ENCODE measurements at regions not wholly inside any gene's neighbourhood (a gene's known extent, or its start where the extent isn't known, plus 50 kb on each side); places are given as distances from the start of the nearest gene placed in this dataset.

DNA sequence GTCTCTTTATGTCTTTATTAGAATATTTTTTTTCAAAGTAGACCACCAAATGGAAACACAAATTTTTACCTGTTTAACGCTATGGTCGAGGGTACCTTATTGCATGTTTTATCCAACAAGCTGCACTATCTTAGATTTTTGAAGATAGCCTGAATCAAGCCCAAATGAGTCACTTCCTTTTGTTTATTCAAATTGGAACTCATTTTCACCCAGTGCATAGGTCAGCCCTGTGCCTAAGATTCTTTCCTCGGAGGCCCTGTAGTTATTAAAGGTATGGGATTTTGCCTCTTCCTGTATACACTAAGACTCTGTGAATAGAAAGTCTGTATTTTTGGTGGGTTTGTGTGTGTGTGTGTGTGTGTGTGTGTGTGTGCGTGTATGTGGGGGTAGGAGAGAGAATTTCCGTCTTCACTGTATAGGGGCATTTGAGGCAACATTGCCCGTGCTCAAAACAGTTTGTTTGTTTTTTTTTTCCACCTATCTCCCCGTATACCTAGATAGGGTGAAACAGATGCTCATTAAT is 358.0 kb upstream of the CADM2 start:
- Mint-ChIP-seq H3K36me3 (ENCODE audit: insufficient read depth, unreplicated experiment) (no peaks in the 10 kb centered on the region), H3K4me1 (ENCODE audit: low read depth, unreplicated experiment) (peaks cover 19% of the 10 kb centered on the region), H3K9me3 (ENCODE audit: low read depth, unreplicated experiment) (no peaks in the 10 kb centered on the region), H3K27ac (ENCODE audit: unreplicated experiment) (no peak overlapping the region), H3K27me3 (ENCODE audit: unreplicated experiment) (no peaks in the 10 kb centered on the region), H3K4me3 (ENCODE audit: low read depth, unreplicated experiment) (peak overlapping the region; percentile 20)
- BruUV-seq (replicated peaks): no TSS peak
- intact Hi-C loops (cut with micrococcal nuclease; ENCODE audit: unreplicated experiment): no loop called here
- CTCF ChIA-PET: interaction anchor here (1.1 kb wide), 1 partner anchor 30 kb away, joined by 3 read pairs; no protein-coding TSS in a partner anchor
- DNase-seq: no peak
- TF ChIP-seq CTCF (IDR thresholded peaks at IDR 0.05; ENCODE audit: unreplicated experiment): no peak

GRCh38 chr3:84601303-84601702 is 357.5 kb upstream of the CADM2 start:
- TF ChIP-seq CTCF (IDR thresholded peaks at IDR 0.05; ENCODE audit: unreplicated experiment): no peak
- DNase-seq: peak; percentile 1
- no TSS peak for BruUV-seq (replicated peaks)
- Mint-ChIP-seq H3K4me3 (ENCODE audit: low read depth, unreplicated experiment) (peak overlapping the region; percentile 20), H3K9me3 (ENCODE audit: low read depth, unreplicated experiment) (no peaks in the 10 kb centered on the region), H3K4me1 (ENCODE audit: low read depth, unreplicated experiment) (peaks cover 19% of the 10 kb centered on the region), H3K27ac (ENCODE audit: unreplicated experiment) (peak overlapping the region; percentile 72), H3K36me3 (ENCODE audit: insufficient read depth, unreplicated experiment) (no peaks in the 10 kb centered on the region), H3K27me3 (ENCODE audit: unreplicated experiment) (no peaks in the 10 kb centered on the region)
- intact Hi-C loops (cut with micrococcal nuclease; ENCODE audit: unreplicated experiment): no loop called here
- CTCF ChIA-PET: interaction anchor here (0.6 kb wide), 1 partner anchor 1982 kb away, joined by 3 read pairs; no protein-coding TSS in a partner anchor

- no peak for DNase-seq
- intact Hi-C loops (cut with micrococcal nuclease; ENCODE audit: unreplicated experiment): no loop called here
- Mint-ChIP-seq H3K27me3 (ENCODE audit: unreplicated experiment) (no peaks in the 10 kb centered on the region), H3K36me3 (ENCODE audit: insufficient read depth, unreplicated experiment) (no peaks in the 10 kb centered on the region), H3K9me3 (ENCODE audit: low read depth, unreplicated experiment) (no peaks in the 10 kb centered on the region), H3K4me1 (ENCODE audit: low read depth, unreplicated experiment) (no peaks in the 10 kb centered on the region), H3K27ac (ENCODE audit: unreplicated experiment) (no peak overlapping the region), H3K4me3 (ENCODE audit: low read depth, unreplicated experiment) (no peak overlapping the region)
- BruUV-seq (replicated peaks): no TSS peak
- no peak for TF ChIP-seq CTCF (IDR thresholded peaks at IDR 0.05; ENCODE audit: unreplicated experiment)
- CTCF ChIA-PET: no interaction called here
Measured at GRCh38 chr3:84621823-84622222, 337.0 kb upstream of the CADM2 start.

- H3K36me3 Mint-ChIP-seq (ENCODE audit: insufficient read depth, unreplicated experiment): no peaks in the 10 kb centered on the region
- H3K4me1 Mint-ChIP-seq (ENCODE audit: low read depth, unreplicated experiment): no peaks in the 10 kb centered on the region
- H3K27me3 Mint-ChIP-seq (ENCODE audit: unreplicated experiment): no peaks in the 10 kb centered on the region
- intact Hi-C loops (cut with micrococcal nuclease; ENCODE audit: unreplicated experiment): no loop called here
- no peak for DNase-seq
- CTCF ChIA-PET: no interaction called here
- no peaks in the 10 kb centered on the region for H3K9me3 Mint-ChIP-seq (ENCODE audit: low read depth, unreplicated experiment)
- no peak overlapping the region for H3K4me3 Mint-ChIP-seq (ENCODE audit: low read depth, unreplicated experiment)
- no peak overlapping the region for H3K27ac Mint-ChIP-seq (ENCODE audit: unreplicated experiment)
- no peak for TF ChIP-seq CTCF (IDR thresholded peaks at IDR 0.05; ENCODE audit: unreplicated experiment)
- no TSS peak for BruUV-seq (replicated peaks)
Measured at GRCh38 chr3:84634668-84635067, 324.1 kb upstream of the CADM2 start.

Data from Calu3 (cell line).